ENCODE measurements at regions not wholly inside any gene's neighbourhood (a gene's known extent, or its start where the extent isn't known, plus 50 kb on each side); places are given as distances from the start of the nearest gene placed in this dataset.

DNA sequence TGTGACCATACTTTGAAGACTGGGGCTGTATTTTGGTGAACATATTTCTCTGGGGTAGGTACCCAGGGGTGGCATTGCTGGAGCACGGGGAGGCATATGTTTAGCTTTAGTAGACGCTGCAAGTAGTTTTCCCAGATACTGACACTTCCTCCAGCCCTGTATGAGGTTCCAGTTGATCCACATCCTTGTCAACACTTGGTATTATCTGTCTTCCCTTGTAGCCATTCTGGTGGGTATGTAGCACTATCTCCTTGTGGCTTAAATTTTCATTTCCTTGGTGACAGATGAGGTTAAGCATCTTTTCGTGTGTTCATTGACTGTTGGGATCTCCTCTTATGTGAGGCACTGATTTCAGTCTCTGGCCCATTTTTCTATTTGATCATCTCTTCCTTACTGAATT is 179.1 kb downstream of the PHETA1 start:
- Histone ChIP-seq H3K4me1 (ENCODE audit: low read length) (no peaks in the 10 kb centered on the region), H2AFZ (ENCODE audit: low read depth, low read length) (no peak overlapping the region), H3K36me3 (replicated peaks; ENCODE audit: low read depth, low read length) (no peaks in the 10 kb centered on the region), H3K27me3 (ENCODE audit: low read depth, low read length) (peaks cover 28% of the 10 kb centered on the region), H3K4me3 (ENCODE audit: low read length) (no peak overlapping the region), H3K9ac (ENCODE audit: low read length) (no peak overlapping the region), H3K4me2 (ENCODE audit: low read length) (no peak overlapping the region), H4K20me1 (ENCODE audit: insufficient read depth, low read length) (no peaks in the 10 kb centered on the region), H3K79me2 (ENCODE audit: low read length) (no peaks in the 10 kb centered on the region), H3K27ac (ENCODE audit: low read length) (no peak overlapping the region), H3K9me3 (ENCODE audit: insufficient read depth, low read length) (no peaks in the 10 kb centered on the region)
- no peak for TF ChIP-seq CTCF (IDR thresholded peaks at IDR 0.05; ENCODE audit: low read depth, low read length)
- no peak for TF ChIP-seq EZH2phosphoT487 (IDR thresholded peaks at IDR 0.05; ENCODE audit: low read depth)

DNA sequence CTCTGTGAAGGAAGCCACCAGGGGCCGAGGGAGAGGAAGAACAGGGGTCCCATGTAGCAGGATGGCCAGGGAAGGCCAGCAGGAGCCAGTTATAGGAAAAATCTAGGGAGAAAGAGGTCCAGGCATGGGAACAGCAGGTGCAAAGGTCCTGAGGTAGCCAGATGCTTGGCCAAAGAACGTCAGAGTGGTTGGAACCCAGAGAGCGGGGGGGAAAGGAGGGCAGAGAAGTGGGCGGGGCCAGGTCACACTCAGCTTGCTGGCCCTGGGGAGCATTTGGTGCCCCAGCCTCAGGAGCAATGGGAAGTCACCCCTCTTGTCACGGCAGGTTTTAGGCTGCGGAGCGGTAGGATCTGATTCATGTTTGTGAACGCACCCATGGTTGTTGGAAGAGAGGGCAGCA is 180.5 kb downstream of the PHETA1 start:
- Histone ChIP-seq H3K4me1 (ENCODE audit: low read length) (no peaks in the 10 kb centered on the region), H3K4me3 (ENCODE audit: low read length) (no peak overlapping the region), H3K4me2 (ENCODE audit: low read length) (no peak overlapping the region), H3K9me3 (ENCODE audit: insufficient read depth, low read length) (no peaks in the 10 kb centered on the region), H3K27me3 (ENCODE audit: low read depth, low read length) (peaks cover 28% of the 10 kb centered on the region; the same call in 1 of the 2 replicates), H4K20me1 (ENCODE audit: insufficient read depth, low read length) (no peaks in the 10 kb centered on the region), H3K27ac (ENCODE audit: low read length) (no peak overlapping the region), H3K79me2 (ENCODE audit: low read length) (no peaks in the 10 kb centered on the region), H3K36me3 (replicated peaks; ENCODE audit: low read depth, low read length) (no peaks in the 10 kb centered on the region), H3K9ac (ENCODE audit: low read length) (no peak overlapping the region), H2AFZ (ENCODE audit: low read depth, low read length) (no peak overlapping the region)
- no peak for TF ChIP-seq CTCF (IDR thresholded peaks at IDR 0.05; ENCODE audit: low read depth, low read length)
- no peak for TF ChIP-seq EZH2phosphoT487 (IDR thresholded peaks at IDR 0.05; ENCODE audit: low read depth)

DNA sequence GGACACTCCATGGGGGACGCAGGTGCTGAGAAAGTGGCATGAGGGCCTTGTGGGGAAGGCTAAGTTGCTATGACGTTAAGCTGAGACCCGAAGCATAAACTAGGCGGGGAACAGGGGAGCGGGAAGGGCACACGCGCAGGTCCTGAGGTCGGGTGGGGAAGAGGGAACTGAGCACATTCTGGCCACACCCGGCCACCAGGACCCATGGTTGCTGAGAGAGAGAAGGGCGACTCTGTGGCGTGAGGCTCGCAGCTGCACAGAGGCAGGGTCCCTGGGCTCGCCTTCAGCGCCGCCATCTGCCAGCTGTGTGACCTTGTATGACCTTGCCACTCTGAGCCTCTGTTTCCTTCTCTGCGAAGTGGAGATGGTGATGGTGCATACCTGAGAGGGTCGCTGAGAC is 182.5 kb downstream of the PHETA1 start:
- Histone ChIP-seq H3K79me2 (ENCODE audit: low read length) (no peaks in the 10 kb centered on the region), H3K9me3 (ENCODE audit: insufficient read depth, low read length) (no peaks in the 10 kb centered on the region), H3K4me2 (ENCODE audit: low read length) (no peak overlapping the region), H3K4me1 (ENCODE audit: low read length) (no peaks in the 10 kb centered on the region), H3K9ac (ENCODE audit: low read length) (no peak overlapping the region), H3K4me3 (ENCODE audit: low read length) (no peak overlapping the region), H2AFZ (ENCODE audit: low read depth, low read length) (no peak overlapping the region), H3K36me3 (replicated peaks; ENCODE audit: low read depth, low read length) (no peaks in the 10 kb centered on the region), H3K27me3 (ENCODE audit: low read depth, low read length) (peaks cover 19% of the 10 kb centered on the region; the same call in 1 of the 2 replicates), H4K20me1 (ENCODE audit: insufficient read depth, low read length) (no peaks in the 10 kb centered on the region), H3K27ac (ENCODE audit: low read length) (no peak overlapping the region)
- TF ChIP-seq EZH2phosphoT487 (IDR thresholded peaks at IDR 0.05; ENCODE audit: low read depth) (no peak), CTCF (IDR thresholded peaks at IDR 0.05; ENCODE audit: low read depth, low read length) (no peak)

DNA sequence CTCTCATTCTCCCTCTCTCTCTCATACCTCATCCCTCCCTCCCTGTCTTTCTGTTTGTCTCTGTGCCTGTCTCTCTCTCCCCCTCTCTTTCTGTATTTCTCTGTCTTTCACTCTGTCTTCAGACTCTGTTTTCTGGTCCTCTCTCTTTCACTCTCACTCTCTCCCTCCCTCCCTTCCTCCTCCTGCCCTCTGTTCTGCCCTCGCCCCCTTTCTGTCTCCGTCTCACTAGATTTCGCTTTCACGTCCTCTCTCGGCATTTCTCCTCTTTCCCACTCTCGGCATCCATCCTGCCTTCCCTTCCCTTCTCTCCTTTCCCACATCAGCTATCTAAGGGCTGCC is 183.0 kb downstream of the PHETA1 start:
- Histone ChIP-seq H3K9ac (ENCODE audit: low read length) (no peak overlapping the region), H4K20me1 (ENCODE audit: insufficient read depth, low read length) (no peaks in the 10 kb centered on the region), H3K4me3 (ENCODE audit: low read length) (no peak overlapping the region), H3K36me3 (replicated peaks; ENCODE audit: low read depth, low read length) (no peaks in the 10 kb centered on the region), H2AFZ (ENCODE audit: low read depth, low read length) (no peak overlapping the region), H3K4me1 (ENCODE audit: low read length) (no peaks in the 10 kb centered on the region), H3K4me2 (ENCODE audit: low read length) (no peak overlapping the region), H3K27me3 (ENCODE audit: low read depth, low read length) (peaks cover 18% of the 10 kb centered on the region; the same call in 1 of the 2 replicates), H3K27ac (ENCODE audit: low read length) (no peak overlapping the region), H3K9me3 (ENCODE audit: insufficient read depth, low read length) (no peaks in the 10 kb centered on the region), H3K79me2 (ENCODE audit: low read length) (no peaks in the 10 kb centered on the region)
- TF ChIP-seq EZH2phosphoT487 (IDR thresholded peaks at IDR 0.05; ENCODE audit: low read depth) (no peak), CTCF (IDR thresholded peaks at IDR 0.05; ENCODE audit: low read depth, low read length) (no peak)

Data from OCI-LY3 (cell line).